HCT116 (cell line): ENCODE measurements at regions not wholly inside any gene's neighbourhood (a gene's known extent, or its start where the extent isn't known, plus 50 kb on each side); places are given as distances from the start of the nearest gene placed in this dataset.

Source experiments
- ATAC-seq: fragments of 200-7000 bp; cut with Tn5 transposase; 2 replicates; pipeline ENCODE4 v1.9.1; 2020; ENCODE audit warnings: mild to moderate bottlenecking, moderate library complexity
- BruUV-seq: library from RNA; stranded (reverse); fragments of 400-500 nt; replicated peaks from 2 replicates; lab custom pipeline; 2021; lab: Mats Ljungman, UMichigan
- CTCF ChIA-PET: fragments of 300-600 bp; sonication (Branson Sonifier 250); formaldehyde crosslinking; loops from one replicate; lab custom pipeline; 2021; ENCODE audit warnings: antibody characterized with exemption; lab: Charles Lee
- POLR2A ChIA-PET: fragments of 300-600, 350-600 bp; sonication (Branson Sonifier 250); formaldehyde crosslinking; loops from one replicate; lab custom pipeline; 2021; ENCODE audit warnings: antibody characterized with exemption; lab: Charles Lee
- RAD21 ChIA-PET, 2 experiments: fragments of 300-600 bp; sonication (Branson Sonifier 250); formaldehyde crosslinking; loops; one replicate each; lab custom pipeline; 2023; ENCODE audit warnings: low total read pairs in 2 of 2; ENCODE audit not compliant: uncharacterized antibody in 2 of 2, unreplicated experiment in 2 of 2, low non-redundant PET in 1 of 2; lab: Charles Lee
- DNase-seq: peaks from one replicate; pipeline ENCODE4 v3.0.0-alpha.2; 2010; ENCODE audit warnings: low read depth, low spot score
- H2AFZ ChIP-seq: fragments of 200-600 bp; shearing (Covaris generic), sonication (generic); 2 replicates; pipeline ENCODE4 v1.6.1; 2017; ENCODE audit warnings: low read depth, mixed run types, mixed read lengths, antibody characterized with exemption, low read length; ENCODE audit not compliant: poor library complexity, severe bottlenecking
- H3K27ac ChIP-seq: 2 replicates; pipeline ENCODE4 v1.5.1; 2012; ENCODE audit warnings: low read depth, low read length
- H3K27me3 ChIP-seq: fragments of 200-600 bp; sonication (generic); 2 replicates; pipeline ENCODE4 v1.6.1; 2016; ENCODE audit warnings: mixed run types, low read length, mixed read lengths; ENCODE audit not compliant: insufficient read depth
- H3K36me3 ChIP-seq, 2 experiments: fragments of 200-500 bp in 1 of 2; fragments of 200-600 bp in 1 of 2; sonication (Bioruptor generic) in 1 of 2; sonication (generic) in 1 of 2; 2 replicates each; pipeline versions ENCODE4 v1.5.1 to v1.6.1; 2014 to 2016; ENCODE audit warnings: low read length in 2 of 2, inconsistent platforms in 1 of 2, mixed read lengths in 1 of 2, mixed run types in 1 of 2; ENCODE audit not compliant: insufficient read depth in 2 of 2, control insufficient read depth in 1 of 2
- H3K4me1 ChIP-seq, 2 experiments: fragments of 200-600 bp in 1 of 2; sonication (generic) in 1 of 2; 2 replicates each; pipeline versions ENCODE4 v1.5.1 to v1.6.1; 2012 to 2017; ENCODE audit warnings: low read length in 2 of 2, inconsistent platforms in 1 of 2, mild to moderate bottlenecking in 1 of 2, mixed read lengths in 1 of 2, mixed run types in 1 of 2, moderate library complexity in 1 of 2; ENCODE audit not compliant: insufficient read depth in 2 of 2, control insufficient read depth in 1 of 2
- H3K4me2 ChIP-seq: fragments of 200-600 bp; sonication (generic); 2 replicates; pipeline ENCODE4 v1.6.1; 2017; ENCODE audit warnings: mixed run types, low read length, mixed read lengths
- H3K4me3 ChIP-seq, 2 experiments: fragments of 200-600 bp in 1 of 2; sonication (generic) in 1 of 2; replicated peaks in 1 of 2; 2 replicates each; pipeline ENCODE4 v1.5.1; 2011 to 2016; ENCODE audit warnings: low read length in 2 of 2, control low read depth in 1 of 2, low read depth in 1 of 2, mild to moderate bottlenecking in 1 of 2, mixed read lengths in 1 of 2, mixed run types in 1 of 2
- H3K79me2 ChIP-seq: fragments of 200-600 bp; sonication (generic); 2 replicates; pipeline ENCODE4 v1.6.1; 2017; ENCODE audit warnings: mild to moderate bottlenecking, mixed run types, low read length, moderate library complexity, mixed read lengths; ENCODE audit not compliant: insufficient read depth
- H3K9ac ChIP-seq: fragments of 200-600 bp; sonication (generic); 2 replicates; pipeline ENCODE4 v1.6.1; 2016; ENCODE audit warnings: low read length, mixed read lengths
- H3K9me2 ChIP-seq: fragments of 200-600 bp; sonication (generic), shearing (Covaris generic); 2 replicates; pipeline ENCODE4 v1.6.1; 2017; ENCODE audit warnings: mixed run types, mild to moderate bottlenecking, moderate library complexity; ENCODE audit not compliant: insufficient read depth
- H3K9me3 ChIP-seq, 2 experiments: fragments of 200-500 bp in 1 of 2; fragments of 200-600 bp in 1 of 2; sonication (Bioruptor generic) in 1 of 2; sonication (generic) in 1 of 2; 2 replicates each; pipeline ENCODE4 v1.6.1; 2014 to 2017; ENCODE audit warnings: low read length in 2 of 2, mixed read lengths in 2 of 2, inconsistent platforms in 1 of 2, low read depth in 1 of 2, mild to moderate bottlenecking in 1 of 2, mixed run types in 1 of 2, moderate library complexity in 1 of 2; ENCODE audit not compliant: control insufficient read depth in 1 of 2, insufficient read depth in 1 of 2
- H4K20me1 ChIP-seq: fragments of 200-600 bp; sonication (generic), shearing (Covaris generic); 2 replicates; pipeline ENCODE4 v1.6.1; 2017; ENCODE audit warnings: mixed run types, mild to moderate bottlenecking, moderate library complexity; ENCODE audit not compliant: insufficient read depth
- ATF3 ChIP-seq: IDR thresholded peaks from 2 replicates; pipeline ENCODE4 v1.6.1; 2012
- CEBPB ChIP-seq: IDR thresholded peaks from 2 replicates; pipeline ENCODE4 v1.6.1; 2012; ENCODE audit warnings: low read depth
- CTCF ChIP-seq, 3 experiments: fragments of 200-600 bp in 1 of 3; sonication (generic) in 1 of 3; IDR thresholded peaks in 2 of 3; conservative IDR thresholded peaks in 1 of 3; 2 replicates each; pipeline ENCODE4 v1.5.1; 2012 to 2017; ENCODE audit warnings: low read depth in 2 of 3, low read length in 2 of 3, antibody characterized with exemption in 1 of 3, borderline replicate concordance in 1 of 3, control low read depth in 1 of 3, mild to moderate bottlenecking in 1 of 3, mixed read lengths in 1 of 3, mixed run types in 1 of 3, moderate library complexity in 1 of 3; ENCODE audit not compliant: insufficient read depth in 1 of 3
- EZH2phosphoT487 ChIP-seq: fragments of 200-600 bp; IDR thresholded peaks from 2 replicates; pipeline ENCODE4 v1.6.1; 2018; ENCODE audit warnings: antibody characterized with exemption, borderline replicate concordance
- JUND ChIP-seq: IDR thresholded peaks from 2 replicates; pipeline ENCODE4 v1.6.1; 2012
- MAX ChIP-seq: IDR thresholded peaks from 2 replicates; pipeline ENCODE4 v1.6.1; 2012
- POLR2A ChIP-seq: IDR thresholded peaks from 2 replicates; pipeline ENCODE4 v1.7.0; 2011; ENCODE audit warnings: borderline replicate concordance; ENCODE audit not compliant: insufficient read depth, insufficient read length; ENCODE audit errors: extremely low read depth
- RAD21 ChIP-seq: IDR thresholded peaks from 2 replicates; pipeline ENCODE4 v1.6.1; 2012; ENCODE audit warnings: low read depth, mild to moderate bottlenecking
- REST ChIP-seq: IDR thresholded peaks from 2 replicates; pipeline ENCODE4 v1.6.1; 2012; ENCODE audit warnings: low read depth
- SIN3A ChIP-seq: IDR thresholded peaks from 2 replicates; pipeline ENCODE4 v1.6.1; 2012; ENCODE audit warnings: low read depth
- SP1 ChIP-seq: IDR thresholded peaks from 2 replicates; pipeline ENCODE4 v1.6.1; 2012; ENCODE audit warnings: low read depth
- ZBTB33 ChIP-seq: IDR thresholded peaks from 2 replicates; pipeline ENCODE4 v1.6.1; 2011; ENCODE audit warnings: mild to moderate bottlenecking, low read length, moderate library complexity; ENCODE audit not compliant: insufficient replicate concordance; ENCODE audit errors: extremely low read depth
- ZNF274 ChIP-seq: fragments of 200-500 bp; sonication (Bioruptor generic); IDR thresholded peaks from 2 replicates; pipeline ENCODE4 v1.6.1; 2014; ENCODE audit warnings: mild to moderate bottlenecking, low read depth, low read length, inconsistent platforms
- intact Hi-C: fragments of 100-400 bp; cut with micrococcal nuclease; formaldehyde crosslinking; loops from 2 replicates; pipeline ENCODE4 v1.10.0; 2022

GRCh38 chr4:66885501-66886165 is 659.7 kb downstream of the CENPC start:
- DNase-seq (no peak), ATAC-seq (no peak)
- intact Hi-C loops = no loop called here
- H3K27me3 ChIP-seq = no peaks in the 10 kb centered on the region
- H3K9me2 ChIP-seq = no peaks in the 10 kb centered on the region
- H2AFZ ChIP-seq = no peak overlapping the region
- H3K9ac ChIP-seq = no peak overlapping the region
- POLR2A ChIA-PET = no interaction called here
- no peak overlapping the region for H3K27ac ChIP-seq
- H3K9me3 ChIP-seq = peaks cover 5 to 21% of the 10 kb centered on the region in 2 experiments; a peak in 2 of 4 replicates
- CTCF ChIA-PET = no interaction called here
- RAD21 ChIA-PET = no interaction called here
- no peak overlapping the region for H3K4me3 ChIP-seq
- H3K79me2 ChIP-seq = no peaks in the 10 kb centered on the region
- H3K4me1 ChIP-seq = no peaks in the 10 kb centered on the region
- H3K36me3 ChIP-seq = no peaks in the 10 kb centered on the region
- no peak for TF ChIP-seq EZH2phosphoT487
- TF ChIP-seq CTCF (IDR thresholded peaks at IDR 0.05 in 2 of 3, conservative IDR thresholded peaks at IDR 0.05 in 1 of 3; ENCODE audit: borderline replicate concordance in 1 of 3, insufficient read depth in 1 of 3, low read depth in 2 of 3, low read length in 2 of 3) = no peak
- no peak for TF ChIP-seq RAD21
- TF ChIP-seq SIN3A = no peak
- no peak for TF ChIP-seq ATF3
- no peak for TF ChIP-seq POLR2A
- TF ChIP-seq JUND = no peak
- TF ChIP-seq REST = no peak
- no peak for TF ChIP-seq SP1
- no peak for TF ChIP-seq ZNF274
- TF ChIP-seq MAX = no peak
- no peak for TF ChIP-seq ZBTB33
- TF ChIP-seq CEBPB = no peak
- TF ChIP-seq, all 23 proteins: peak for 0
- no TSS peak for BruUV-seq
- H4K20me1 ChIP-seq = no peaks in the 10 kb centered on the region
- no peak overlapping the region for H3K4me2 ChIP-seq
